A549 (cell line): ENCODE measurements at regions not wholly inside any gene's neighbourhood (a gene's known extent, or its start where the extent isn't known, plus 50 kb on each side); places are given as distances from the start of the nearest gene placed in this dataset.

Experiments used
- BCL3 ChIP-seq: fragments of >200 bp; sonication (Bioruptor Twin); formaldehyde crosslinking; IDR thresholded peaks from 3 replicates; pipeline ENCODE4 v1.6.1; 2016
- CHD2 ChIP-seq: fragments of 150-350 bp; IDR thresholded peaks from 2 replicates; pipeline ENCODE4 v1.6.1; 2014; ENCODE audit warnings: low read length; ENCODE audit not compliant: partially characterized antibody
- CTCF ChIP-seq: fragments of >200 bp; sonication (Bioruptor Twin); formaldehyde crosslinking; IDR thresholded peaks from 3 replicates; pipeline ENCODE4 v1.5.1; 2016
- JUN ChIP-seq, 2 experiments: fragments of >200 bp; sonication (Bioruptor Twin); formaldehyde crosslinking; IDR thresholded peaks; 2 replicates in 1 of 2; 3 replicates in 1 of 2; pipeline ENCODE4 v1.6.1; 2016 to 2017
- MAFK ChIP-seq: fragments of 450-650 bp; IDR thresholded peaks from 2 replicates; pipeline ENCODE4 v1.6.1; 2014; ENCODE audit not compliant: partially characterized antibody
- POLR2A ChIP-seq: IDR thresholded peaks from 2 replicates; pipeline ENCODE4 v1.6.1; 2012; ENCODE audit warnings: mild to moderate bottlenecking, low read length
- RAD21 ChIP-seq, 2 experiments: fragments of >200 bp in 1 of 2; sonication (Bioruptor Twin) in 1 of 2; formaldehyde crosslinking in 1 of 2; IDR thresholded peaks in 1 of 2; conservative IDR thresholded peaks in 1 of 2; 2 replicates in 1 of 2; 3 replicates in 1 of 2; pipeline ENCODE4 v1.6.1; 2012 to 2018; ENCODE audit warnings: inconsistent platforms in 1 of 2

- TF ChIP-seq CTCF (no peak), JUN (IDR thresholded peaks at IDR 0.05) (no peak), BCL3 (no peak), CHD2 (no peak), RAD21 (conservative IDR thresholded peaks at IDR 0.05 in 1 of 2, IDR thresholded peaks at IDR 0.05 in 1 of 2) (no peak), POLR2A (no peak), MAFK (no peak)
These were observed 127.9 kb upstream of the CDH11 start for GRCh38 chr16:65249768-65250167.
